WI38 (cell line): ENCODE measurements at regions not wholly inside any gene's neighbourhood (a gene's known extent, or its start where the extent isn't known, plus 50 kb on each side); places are given as distances from the start of the nearest gene placed in this dataset.

ENCODE experiments used
- H3K4me3 ChIP-seq: 2 replicates; pipeline ENCODE4 v1.5.1; 2011; ENCODE audit warnings: low read depth, mild to moderate bottlenecking, control low read depth, low read length
- CTCF ChIP-seq: IDR thresholded peaks from 2 replicates; pipeline ENCODE4 v1.5.1; 2012; ENCODE audit warnings: low read depth, mild to moderate bottlenecking, control low read depth, low read length

GRCh38 chr9:120009856-120010255 lies 570.1 kb downstream of the CDK5RAP2 start:
- no peak for TF ChIP-seq CTCF

GRCh38 chr9:120001536-120001935 lies 578.4 kb downstream of the CDK5RAP2 start:
- TF ChIP-seq CTCF = no peak
- no peak overlapping the region for H3K4me3 ChIP-seq

More at GRCh38 chr9:120009856-120010255, 570.1 kb downstream of the CDK5RAP2 start:
- no peak overlapping the region for H3K4me3 ChIP-seq

GRCh38 chr9:119998614-119999013 lies 581.4 kb downstream of the CDK5RAP2 start:
- no peak overlapping the region for H3K4me3 ChIP-seq
- no peak for TF ChIP-seq CTCF

- no peak overlapping the region for H3K4me3 ChIP-seq
- no peak for TF ChIP-seq CTCF
These were observed 588.2 kb downstream of the CDK5RAP2 start for GRCh38 chr9:119991797-119992196.

GRCh38 chr9:119986713-119987112 lies 593.3 kb downstream of the CDK5RAP2 start:
- TF ChIP-seq CTCF = no peak
- no peak overlapping the region for H3K4me3 ChIP-seq

- no peak for TF ChIP-seq CTCF
These were observed 593.8 kb downstream of the CDK5RAP2 start for GRCh38 chr9:119986205-119986604.

GRCh38 chr9:119974026-119974425 lies 604.8 kb upstream of the BRINP1 start:
- no peak for TF ChIP-seq CTCF
- no peak overlapping the region for H3K4me3 ChIP-seq

More at GRCh38 chr9:119986205-119986604, 593.8 kb downstream of the CDK5RAP2 start:
- H3K4me3 ChIP-seq = no peak overlapping the region
